HEK293 (cell line): ENCODE measurements at regions not wholly inside any gene's neighbourhood (a gene's known extent, or its start where the extent isn't known, plus 50 kb on each side); places are given as distances from the start of the nearest gene placed in this dataset.
A peak's percentile ranks its signal among the peaks of the same experiment; 100 is the strongest.

ENCODE experiments used
- CTCF ChIA-PET: fragments of 350-600 bp; formaldehyde crosslinking; extraction: SDS; loops from one replicate; lab custom pipeline; 2021; ENCODE audit warnings: antibody characterized with exemption; lab: Yijun Ruan, JAX
- POLR2A ChIA-PET: fragments of 300-600 bp; formaldehyde crosslinking; extraction: SDS; loops from one replicate; lab custom pipeline; 2020; ENCODE audit warnings: antibody characterized with exemption, inconsistent platforms; lab: Yijun Ruan, JAX
- H3K27ac ChIP-seq: fragments of 200-500 bp; sonication (Bioruptor generic); 2 replicates; pipeline ENCODE4 v1.5.1; 2014; ENCODE audit warnings: low read depth, low read length, control low read depth, inconsistent platforms; ENCODE audit errors: extremely low read depth
- H3K36me3 ChIP-seq, 2 experiments: fragments of 200-500 bp in 1 of 2; sonication (Bioruptor generic) in 1 of 2; 1 replicate in 1 of 2; 2 replicates in 1 of 2; pipeline ENCODE4 v1.5.1; 2014 to 2017; ENCODE audit warnings: inconsistent platforms in 2 of 2, low read length in 2 of 2; ENCODE audit not compliant: control insufficient read depth in 2 of 2, insufficient read depth in 1 of 2
- H3K4me1 ChIP-seq: fragments of 200-500 bp; sonication (Bioruptor generic); 2 replicates; pipeline ENCODE4 v1.5.1; 2014; ENCODE audit warnings: mild to moderate bottlenecking, low read length, inconsistent platforms; ENCODE audit not compliant: control insufficient read depth, insufficient read depth
- H3K4me3 ChIP-seq: 2 replicates; pipeline ENCODE4 v1.5.1; 2011; ENCODE audit warnings: low read depth, mild to moderate bottlenecking, control low read depth, low read length, moderate library complexity
- H3K9me3 ChIP-seq: fragments of 200-500 bp; sonication (Bioruptor generic); 2 replicates; pipeline ENCODE4 v1.5.1; 2014; ENCODE audit warnings: low read depth, low read length, inconsistent platforms; ENCODE audit not compliant: control insufficient read depth, insufficient read depth
- KLF7 ChIP-seq: fragments of 450-650 bp; formaldehyde crosslinking; IDR thresholded peaks from 2 replicates; pipeline ENCODE4 v1.5.1; 2016; ENCODE audit warnings: missing biosample characterization, missing genetic modification characterization, borderline replicate concordance
- SCRT2 ChIP-seq: fragments of 450-650 bp; formaldehyde crosslinking; IDR thresholded peaks from 2 replicates; pipeline ENCODE4 v1.5.1; 2016; ENCODE audit warnings: missing biosample characterization, missing genetic modification characterization
- SETDB1 ChIP-seq: IDR thresholded peaks from one replicate; pipeline ENCODE4 v1.6.1; 2017; ENCODE audit warnings: mild to moderate bottlenecking, low read length, moderate library complexity, mixed read lengths; ENCODE audit not compliant: insufficient read length
- TCF7L2 ChIP-seq: IDR thresholded peaks from 2 replicates; pipeline ENCODE4 v1.6.1; 2011; ENCODE audit warnings: low read depth, mild to moderate bottlenecking, inconsistent platforms, low read length, moderate library complexity, borderline replicate concordance
- TRIM28 ChIP-seq: IDR thresholded peaks from 2 replicates; pipeline ENCODE4 v1.6.1; 2011; ENCODE audit warnings: low read length, control low read depth, borderline replicate concordance
- YY1 ChIP-seq: fragments of 450-650 bp; formaldehyde crosslinking; IDR thresholded peaks from 2 replicates; pipeline ENCODE4 v1.5.1; 2018; ENCODE audit warnings: missing biosample characterization, missing genetic modification characterization
- ZBTB20 ChIP-seq: fragments of 450-650 bp; formaldehyde crosslinking; IDR thresholded peaks from 2 replicates; pipeline ENCODE4 v1.5.1; 2016; ENCODE audit warnings: missing biosample characterization, missing genetic modification characterization
- ZNF239 ChIP-seq: fragments of 450-650 bp; formaldehyde crosslinking; IDR thresholded peaks from 2 replicates; pipeline ENCODE4 v1.5.1; 2016; ENCODE audit warnings: missing biosample characterization, missing genetic modification characterization
- ZNF335 ChIP-seq: fragments of 450-650 bp; formaldehyde crosslinking; conservative IDR thresholded peaks from 2 replicates; pipeline ENCODE4 v1.5.1; 2016; ENCODE audit warnings: missing biosample characterization, missing genetic modification characterization
- ZNF354C ChIP-seq: fragments of 450-650 bp; formaldehyde crosslinking; IDR thresholded peaks from 2 replicates; pipeline ENCODE4 v1.5.1; 2016; ENCODE audit warnings: missing biosample characterization, missing genetic modification characterization, low read depth, borderline replicate concordance
- ZNF391 ChIP-seq: fragments of 450-650 bp; formaldehyde crosslinking; IDR thresholded peaks from 2 replicates; pipeline ENCODE4 v1.5.1; 2016; ENCODE audit warnings: low read depth, missing biosample characterization, missing genetic modification characterization, borderline replicate concordance
- ZNF518A ChIP-seq: fragments of 450-650 bp; formaldehyde crosslinking; conservative IDR thresholded peaks from 2 replicates; pipeline ENCODE4 v1.5.1; 2016; ENCODE audit warnings: low read depth, missing biosample characterization, missing genetic modification characterization
- ZNF530 ChIP-seq: fragments of 450-650 bp; formaldehyde crosslinking; IDR thresholded peaks from 2 replicates; pipeline ENCODE4 v1.5.1; 2016; ENCODE audit warnings: low read depth, missing biosample characterization, missing genetic modification characterization
- ZNF596 ChIP-seq: fragments of 450-650 bp; IDR thresholded peaks from 2 replicates; pipeline ENCODE4 v1.5.0; 2018; ENCODE audit warnings: missing biosample characterization, mild to moderate bottlenecking, missing genetic modification characterization, moderate library complexity
- ZNF626 ChIP-seq: fragments of 450-650 bp; sonication (Bioruptor Pico); formaldehyde crosslinking; IDR thresholded peaks from 2 replicates; pipeline ENCODE4 v1.5.1; 2018; ENCODE audit warnings: missing biosample characterization, missing genetic modification characterization, inconsistent platforms
- TF ChIP-seq, protein P1 (sequence below): fragments of 450-650 bp; formaldehyde crosslinking; optimal IDR thresholded peaks from 2 replicates; pipeline ENCODE3; 2016; ENCODE audit warnings: missing biosample characterization, mild to moderate bottlenecking, missing genetic modification characterization
- TF ChIP-seq, protein P2 (sequence below): fragments of 450-650 bp; formaldehyde crosslinking; IDR thresholded peaks from 2 replicates; pipeline ENCODE4 v1.5.1; 2016; ENCODE audit warnings: missing biosample characterization, missing genetic modification characterization

- Histone ChIP-seq H3K27ac (no peak overlapping the region), H3K9me3 (no peaks in the 10 kb centered on the region), H3K4me1 (no peaks in the 10 kb centered on the region), H3K36me3 (no peaks in the 10 kb centered on the region), H3K4me3 (no peak overlapping the region)
- POLR2A ChIA-PET = no interaction called here
- CTCF ChIA-PET = no interaction called here
- peak; percentile 65 for TF ChIP-seq TCF7L2
- peak; percentile 97; the same call in 1 of the 2 replicates for TF ChIP-seq TRIM28
- peak; percentile 92 for TF ChIP-seq SETDB1
- TF ChIP-seq ZNF626 (tag by site-specific recombination) = no peak
Measured at GRCh38 chr11:81039916-81040524, 1599.2 kb upstream of the TENM4 start.

DNA sequence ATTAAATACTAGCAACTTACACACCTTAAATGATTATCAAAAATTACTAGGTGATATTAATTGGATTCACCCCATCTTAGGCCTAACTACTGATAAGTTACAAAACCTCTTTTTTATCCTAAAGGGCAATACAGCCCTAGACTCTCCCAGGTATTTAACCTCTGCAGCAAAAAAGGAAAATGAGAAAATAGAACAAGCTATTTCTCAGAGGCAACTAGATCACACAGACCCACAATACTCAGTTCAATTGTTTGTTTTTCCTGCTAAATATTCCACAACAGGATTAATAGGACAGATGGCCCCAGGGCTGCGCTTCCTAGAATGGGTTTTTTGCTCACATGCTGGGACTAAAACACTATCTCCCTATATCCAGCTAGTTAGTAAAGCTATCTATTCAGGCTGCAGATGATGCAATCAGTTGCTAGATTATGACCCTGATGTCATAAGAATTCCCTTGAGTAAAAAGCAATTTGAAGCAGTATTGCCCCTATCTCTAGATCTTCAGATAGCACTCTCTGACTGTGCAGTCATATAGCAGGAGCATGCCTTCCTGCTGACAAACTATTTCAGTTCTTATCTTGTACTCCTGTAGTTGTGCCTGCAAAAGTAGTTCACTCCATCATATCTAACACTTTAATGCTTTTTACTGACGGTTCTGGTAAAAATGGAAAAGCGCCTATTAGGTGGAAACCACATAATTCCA is 1595.5 kb upstream of the TENM4 start:
- ChIA-PET CTCF (no interaction called here), POLR2A (no interaction called here)
- Histone ChIP-seq H3K9me3 (no peaks in the 10 kb centered on the region), H3K4me3 (no peak overlapping the region), H3K27ac (no peak overlapping the region), H3K4me1 (no peaks in the 10 kb centered on the region), H3K36me3 (no peaks in the 10 kb centered on the region)
- TF ChIP-seq ZNF354C (tag by site-specific recombination) (no peak), ZNF596 (tag by site-specific recombination) (no peak), TRIM28 (peak; percentile 98), ZBTB20 (tag by site-specific recombination) (no peak), KLF7 (tag by site-specific recombination) (no peak), SETDB1 (peak; percentile 100)
- TF ChIP-seq, all 188 proteins: peak for 2

- Histone ChIP-seq H3K4me3 (no peak overlapping the region), H3K36me3 (no peaks in the 10 kb centered on the region), H3K27ac (no peak overlapping the region), H3K4me1 (no peaks in the 10 kb centered on the region), H3K9me3 (no peaks in the 10 kb centered on the region)
- ChIA-PET POLR2A (no interaction called here), CTCF (no interaction called here)
- TF ChIP-seq ZNF335 (tag by site-specific recombination) (no peak), TRIM28 (0 out of 2 replicates have a peak, but pooled peaks have one; percentile 17)
Measured at GRCh38 chr11:81033779-81034540, 1593.1 kb upstream of the TENM4 start.

DNA sequence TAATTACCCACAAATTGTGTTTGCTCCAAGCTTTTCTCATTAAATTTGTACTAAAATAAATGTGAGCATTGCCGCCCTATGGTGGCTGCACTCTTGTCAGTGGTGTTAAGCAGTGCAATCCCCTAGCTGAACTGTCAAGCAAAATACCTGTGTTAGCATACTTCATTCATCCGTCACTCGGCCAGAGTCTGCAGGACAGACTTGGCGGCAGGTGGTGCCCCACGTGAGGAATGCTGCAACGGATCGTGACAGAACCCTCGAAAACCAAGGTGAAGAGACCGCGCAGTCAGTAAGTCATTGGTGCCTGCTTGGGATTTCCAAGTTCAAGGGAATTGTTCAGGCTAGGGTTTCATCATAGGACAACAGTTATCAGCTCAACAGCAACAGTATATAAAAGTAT is 1592.1 kb upstream of the TENM4 start:
- no peak overlapping the region for H3K4me3 ChIP-seq
- no peaks in the 10 kb centered on the region for H3K9me3 ChIP-seq
- ChIA-PET POLR2A (no interaction called here), CTCF (no interaction called here)
- no peak overlapping the region for H3K27ac ChIP-seq
- no peaks in the 10 kb centered on the region for H3K36me3 ChIP-seq
- no peaks in the 10 kb centered on the region for H3K4me1 ChIP-seq
- TF ChIP-seq, protein P1, sequence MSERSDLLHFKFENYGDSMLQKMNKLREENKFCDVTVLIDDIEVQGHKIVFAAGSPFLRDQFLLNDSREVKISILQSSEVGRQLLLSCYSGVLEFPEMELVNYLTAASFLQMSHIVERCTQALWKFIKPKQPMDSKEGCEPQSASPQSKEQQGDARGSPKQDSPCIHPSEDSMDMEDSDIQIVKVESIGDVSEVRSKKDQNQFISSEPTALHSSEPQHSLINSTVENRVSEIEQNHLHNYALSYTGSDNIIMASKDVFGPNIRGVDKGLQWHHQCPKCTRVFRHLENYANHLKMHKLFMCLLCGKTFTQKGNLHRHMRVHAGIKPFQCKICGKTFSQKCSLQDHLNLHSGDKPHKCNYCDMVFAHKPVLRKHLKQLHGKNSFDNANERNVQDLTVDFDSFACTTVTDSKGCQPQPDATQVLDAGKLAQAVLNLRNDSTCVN (tag by site-specific recombination) = no peak
- TF ChIP-seq ZNF239 (no peak), ZNF530 (tag by site-specific recombination) (no peak), ZNF518A (no peak), ZNF391 (no peak), SCRT2 (tag by site-specific recombination) (no peak), YY1 (tag by site-specific recombination) (no peak)
- TF ChIP-seq, protein P2, sequence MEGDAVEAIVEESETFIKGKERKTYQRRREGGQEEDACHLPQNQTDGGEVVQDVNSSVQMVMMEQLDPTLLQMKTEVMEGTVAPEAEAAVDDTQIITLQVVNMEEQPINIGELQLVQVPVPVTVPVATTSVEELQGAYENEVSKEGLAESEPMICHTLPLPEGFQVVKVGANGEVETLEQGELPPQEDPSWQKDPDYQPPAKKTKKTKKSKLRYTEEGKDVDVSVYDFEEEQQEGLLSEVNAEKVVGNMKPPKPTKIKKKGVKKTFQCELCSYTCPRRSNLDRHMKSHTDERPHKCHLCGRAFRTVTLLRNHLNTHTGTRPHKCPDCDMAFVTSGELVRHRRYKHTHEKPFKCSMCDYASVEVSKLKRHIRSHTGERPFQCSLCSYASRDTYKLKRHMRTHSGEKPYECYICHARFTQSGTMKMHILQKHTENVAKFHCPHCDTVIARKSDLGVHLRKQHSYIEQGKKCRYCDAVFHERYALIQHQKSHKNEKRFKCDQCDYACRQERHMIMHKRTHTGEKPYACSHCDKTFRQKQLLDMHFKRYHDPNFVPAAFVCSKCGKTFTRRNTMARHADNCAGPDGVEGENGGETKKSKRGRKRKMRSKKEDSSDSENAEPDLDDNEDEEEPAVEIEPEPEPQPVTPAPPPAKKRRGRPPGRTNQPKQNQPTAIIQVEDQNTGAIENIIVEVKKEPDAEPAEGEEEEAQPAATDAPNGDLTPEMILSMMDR (tag by site-specific recombination) = no peak
